Activated CD8-positive, alpha-beta T cell treated with anti-CD3 and anti-CD28 coated beads, Interleukin-2, amount 10 ng/mL, durations not matched to agents 7 days and 5 days (primary cell): ENCODE measurements at regions not wholly inside any gene's neighbourhood (a gene's known extent, or its start where the extent isn't known, plus 50 kb on each side); places are given as distances from the start of the nearest gene placed in this dataset.

Experiments used
- ATAC-seq: fragments of 150-1000 bp; cut with Tn5 transposase; one replicate; pipeline ENCODE4 v1.10.0; 2021; ENCODE audit warnings: moderate library complexity
- CTCF ChIA-PET: fragments of 350-600 bp; sonication (Branson Sonifier 250); formaldehyde crosslinking; loops from one replicate; lab custom pipeline; 2021; ENCODE audit warnings: antibody characterized with exemption; lab: Charles Lee
- POLR2A ChIA-PET: fragments of 350-600 bp; sonication (Branson Sonifier 250); formaldehyde crosslinking; loops from one replicate; lab custom pipeline; 2021; ENCODE audit warnings: antibody characterized with exemption; lab: Charles Lee
- DNase-seq: peaks from one replicate; pipeline ENCODE4 v3.0.0-alpha.2; 2020
- H3K27ac Mint-ChIP-seq: one replicate; pipeline ENCODE4 v1.8.0; 2021; ENCODE audit warnings: mild to moderate bottlenecking, mixed read lengths
- H3K27me3 Mint-ChIP-seq: one replicate; pipeline ENCODE4 v1.8.0; 2021; ENCODE audit warnings: low read depth, mixed read lengths
- H3K36me3 Mint-ChIP-seq: one replicate; pipeline ENCODE4 v1.8.0; 2021; ENCODE audit warnings: low read depth, mixed read lengths
- H3K4me1 Mint-ChIP-seq: one replicate; pipeline ENCODE4 v1.8.0; 2021; ENCODE audit warnings: low read depth, mixed read lengths
- H3K4me3 Mint-ChIP-seq: one replicate; pipeline ENCODE4 v1.8.0; 2021; ENCODE audit warnings: mild to moderate bottlenecking, mixed read lengths
- H3K9me3 Mint-ChIP-seq: one replicate; pipeline ENCODE4 v1.8.0; 2022; ENCODE audit warnings: mixed read lengths; ENCODE audit not compliant: insufficient read depth

DNA sequence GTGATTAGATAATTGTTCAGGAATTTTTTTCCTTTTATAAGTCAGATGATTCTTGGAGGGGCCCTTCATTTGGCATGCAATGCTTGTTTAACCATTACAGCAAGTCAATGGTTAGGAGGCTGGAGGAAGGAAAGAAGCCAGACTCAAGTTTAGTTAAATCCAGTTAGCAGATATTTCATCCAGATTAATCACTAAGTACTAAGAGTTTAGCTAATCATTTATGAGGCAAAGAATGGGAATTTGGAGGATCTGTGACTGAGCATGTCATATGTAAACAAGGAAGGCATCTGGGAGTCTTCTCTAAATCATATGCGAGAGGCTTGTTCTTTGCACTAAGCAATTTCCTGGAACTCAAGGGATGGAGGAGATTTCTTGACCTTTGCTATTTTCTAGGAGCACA, 145.3 kb upstream of the SGCD start:
- no peak for DNase-seq
- CTCF ChIA-PET = no interaction called here
- POLR2A ChIA-PET = no interaction called here
- Mint-ChIP-seq H3K9me3 (no peaks in the 10 kb centered on the region), H3K36me3 (no peaks in the 10 kb centered on the region), H3K4me3 (no peak overlapping the region), H3K4me1 (no peaks in the 10 kb centered on the region), H3K27me3 (no peaks in the 10 kb centered on the region), H3K27ac (no peak overlapping the region)
- ATAC-seq = no peak

DNA sequence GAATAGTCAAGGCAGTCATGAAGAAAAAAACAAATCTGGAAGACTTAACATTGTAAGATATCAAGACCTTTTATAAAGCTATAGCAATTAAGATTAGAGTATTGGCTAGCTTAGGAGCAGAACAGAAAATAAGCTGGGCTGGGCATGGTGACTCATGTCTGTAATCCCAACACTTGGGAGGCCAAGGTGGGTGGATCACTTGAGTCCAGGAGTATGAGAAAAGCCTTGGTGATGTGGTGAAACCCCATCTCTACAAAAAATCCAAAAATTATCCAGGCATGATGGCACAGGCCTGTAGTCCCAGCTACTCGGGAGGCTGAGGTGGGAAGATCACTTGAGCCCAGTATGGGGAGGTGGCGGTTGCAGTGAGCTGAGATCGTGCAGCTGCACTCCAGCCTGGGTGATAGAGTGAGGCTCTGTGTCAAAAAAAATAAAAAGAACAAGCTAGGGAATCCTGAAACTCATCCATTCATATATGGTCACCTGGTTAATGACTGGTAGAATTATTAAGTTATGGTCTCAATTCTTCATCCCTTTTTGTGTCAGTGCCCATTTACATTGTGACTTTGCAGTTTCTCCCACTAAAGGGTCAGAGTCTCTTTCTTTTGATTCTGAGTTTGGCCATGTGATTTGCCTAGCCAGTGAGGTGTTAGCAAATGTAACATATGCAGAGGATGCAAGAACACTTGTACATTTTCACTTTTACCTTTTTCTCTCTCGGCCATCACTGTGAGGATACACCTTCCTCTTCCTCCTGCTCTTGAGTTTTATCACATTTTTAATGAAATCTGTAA, 144.6 kb upstream of the SGCD start:
- DNase-seq (no peak), ATAC-seq (no peak)
- ChIA-PET CTCF (no interaction called here), POLR2A (no interaction called here)
- Mint-ChIP-seq H3K4me3 (no peak overlapping the region), H3K27me3 (peaks cover under 1% of the 10 kb centered on the region), H3K27ac (no peak overlapping the region), H3K36me3 (no peaks in the 10 kb centered on the region), H3K4me1 (no peaks in the 10 kb centered on the region), H3K9me3 (no peaks in the 10 kb centered on the region)

DNA sequence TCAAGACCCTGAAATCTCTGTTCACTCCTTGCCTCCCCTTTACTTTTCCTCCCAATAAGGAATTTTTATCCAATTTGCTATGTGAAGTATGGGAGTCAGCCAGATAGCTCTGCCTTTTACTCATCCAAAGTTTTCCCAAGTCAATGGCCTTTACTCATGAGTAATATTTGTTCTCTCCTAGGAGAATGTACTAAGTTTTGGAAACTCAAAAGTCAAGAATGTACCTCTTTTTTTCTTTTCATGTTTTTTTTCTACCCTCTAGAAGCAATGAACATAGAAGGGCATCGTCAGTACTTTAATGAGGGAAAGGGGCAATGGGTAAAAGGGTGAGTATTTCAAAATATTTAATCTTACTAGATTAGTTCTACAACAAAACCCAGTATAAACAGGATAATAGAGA, 140.2 kb upstream of the SGCD start:
- no peak overlapping the region for H3K27ac Mint-ChIP-seq
- H3K9me3 Mint-ChIP-seq = no peaks in the 10 kb centered on the region
- peaks cover 2% of the 10 kb centered on the region for H3K27me3 Mint-ChIP-seq
- no peaks in the 10 kb centered on the region for H3K36me3 Mint-ChIP-seq
- ATAC-seq (no peak), DNase-seq (no peak)
- POLR2A ChIA-PET = no interaction called here
- CTCF ChIA-PET = no interaction called here
- no peak overlapping the region for H3K4me3 Mint-ChIP-seq
- H3K4me1 Mint-ChIP-seq = no peaks in the 10 kb centered on the region

DNA sequence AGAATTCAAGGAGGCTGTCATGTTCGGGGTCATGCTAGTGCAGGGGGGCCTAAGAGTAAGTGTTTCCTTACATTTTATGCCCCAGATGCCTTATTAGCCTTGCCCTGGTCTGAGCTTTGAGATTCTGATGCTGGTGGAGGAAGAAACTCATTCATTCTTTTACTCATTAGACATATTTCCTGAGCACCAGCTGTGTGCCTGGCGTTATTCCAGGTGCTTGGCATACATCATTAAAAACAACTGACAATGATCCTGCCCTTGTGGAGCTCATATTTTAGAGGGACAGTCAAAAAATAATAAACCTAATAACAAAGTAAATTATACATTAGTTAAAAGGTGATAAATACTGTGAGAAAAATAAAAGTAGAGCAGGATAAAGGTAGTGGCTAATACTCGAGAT, 138.9 kb upstream of the SGCD start:
- no peak for DNase-seq
- Mint-ChIP-seq H3K9me3 (no peaks in the 10 kb centered on the region), H3K4me1 (no peaks in the 10 kb centered on the region), H3K27ac (no peak overlapping the region), H3K4me3 (no peak overlapping the region), H3K27me3 (peaks cover 2% of the 10 kb centered on the region), H3K36me3 (no peaks in the 10 kb centered on the region)
- no peak for ATAC-seq
- CTCF ChIA-PET = no interaction called here
- POLR2A ChIA-PET = no interaction called here

DNA sequence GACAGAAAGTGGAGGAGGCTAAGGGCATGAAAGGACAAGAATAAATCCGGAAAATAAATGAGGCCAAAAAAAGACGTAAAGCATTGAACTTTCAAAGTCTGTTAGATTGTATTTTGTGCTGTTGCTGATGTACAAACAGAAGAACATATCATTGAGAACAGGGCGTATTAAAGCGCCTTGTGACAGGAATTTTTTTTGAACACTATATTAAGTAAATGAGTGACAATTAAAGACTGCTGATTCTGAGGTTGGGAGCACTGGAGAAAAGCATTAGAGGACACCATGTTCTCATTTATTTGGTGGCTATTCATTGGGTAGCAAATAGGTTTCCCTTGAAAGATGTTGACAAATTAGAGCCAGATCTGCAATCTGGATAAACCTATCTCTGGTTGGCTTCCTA, 137.3 kb upstream of the SGCD start:
- Mint-ChIP-seq H3K27me3 (peaks cover 2% of the 10 kb centered on the region), H3K27ac (no peak overlapping the region), H3K36me3 (no peaks in the 10 kb centered on the region), H3K9me3 (no peaks in the 10 kb centered on the region), H3K4me1 (no peaks in the 10 kb centered on the region), H3K4me3 (no peak overlapping the region)
- ChIA-PET CTCF (no interaction called here), POLR2A (no interaction called here)
- DNase-seq (no peak), ATAC-seq (no peak)

DNA sequence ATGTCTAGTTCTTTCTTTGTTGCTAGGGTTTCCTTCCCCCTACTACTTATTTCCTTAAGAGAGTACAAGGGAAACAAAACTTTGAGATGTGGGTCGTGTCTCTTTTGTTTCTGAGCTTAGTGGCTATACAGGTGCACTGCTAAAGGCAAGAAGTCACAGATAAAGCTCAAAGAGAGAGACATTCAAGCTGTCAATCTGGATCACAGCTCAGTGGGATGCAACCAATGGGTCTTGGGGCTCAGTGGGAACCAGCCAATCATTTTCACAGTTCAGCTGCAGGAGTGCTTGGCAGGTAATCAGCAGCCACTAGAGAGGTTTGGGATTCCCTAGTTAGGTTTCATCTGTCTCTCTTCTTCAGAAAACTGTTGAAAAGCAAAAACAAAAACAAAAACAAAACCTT, 135.4 kb upstream of the SGCD start:
- CTCF ChIA-PET = no interaction called here
- Mint-ChIP-seq H3K9me3 (no peaks in the 10 kb centered on the region), H3K36me3 (no peaks in the 10 kb centered on the region), H3K4me1 (no peaks in the 10 kb centered on the region), H3K27me3 (peaks cover 2% of the 10 kb centered on the region), H3K27ac (no peak overlapping the region), H3K4me3 (no peak overlapping the region)
- POLR2A ChIA-PET = no interaction called here
- no peak for ATAC-seq
- no peak for DNase-seq

DNA sequence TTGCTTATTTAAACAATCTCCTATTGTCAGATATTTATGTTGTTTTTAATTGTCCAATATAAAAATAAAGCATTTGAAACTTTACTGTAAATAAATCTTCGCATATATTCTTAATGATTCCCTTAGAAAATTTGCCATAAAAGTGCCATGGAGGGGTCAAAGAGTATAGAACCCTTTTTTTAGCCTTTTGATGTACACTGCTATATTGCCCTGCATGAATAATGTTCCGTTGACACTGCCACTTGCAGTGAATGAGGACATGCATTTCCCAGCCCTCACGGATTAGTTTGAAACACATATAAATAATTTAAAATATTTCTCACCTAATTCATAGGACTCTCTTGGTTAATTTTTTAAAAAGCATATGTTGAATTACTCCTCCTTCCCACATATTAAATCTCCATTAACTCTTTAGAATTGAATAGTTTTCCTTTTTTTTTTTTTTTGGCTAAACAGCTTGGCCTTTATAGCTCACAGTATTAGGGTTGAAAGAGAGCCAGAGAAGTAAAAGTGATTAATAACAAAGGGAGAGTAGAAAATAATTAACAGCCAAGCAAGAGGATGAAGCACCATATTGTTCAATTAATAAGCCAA, 129.8 kb upstream of the SGCD start:
- CTCF ChIA-PET = no interaction called here

DNA sequence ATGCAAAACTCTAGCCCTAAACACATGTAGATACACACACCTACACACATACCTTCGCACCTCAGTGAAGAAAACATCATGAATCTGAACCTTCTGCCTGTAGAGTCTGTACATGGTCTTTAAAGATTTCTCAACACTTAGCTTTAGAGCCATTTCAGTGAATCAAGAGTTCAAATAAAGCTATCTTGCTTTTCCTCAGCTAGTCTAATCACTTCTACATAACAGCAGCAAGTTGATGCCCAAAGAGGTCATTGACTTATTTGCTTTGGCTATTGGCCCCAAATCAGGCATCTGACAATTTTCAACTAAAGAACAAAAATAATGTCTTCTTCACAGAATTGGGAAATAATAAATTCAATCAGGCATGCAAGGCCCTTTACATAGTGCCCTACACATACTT, 127.9 kb upstream of the SGCD start:
- ChIA-PET CTCF (no interaction called here), POLR2A (no interaction called here)
- Mint-ChIP-seq H3K9me3 (no peaks in the 10 kb centered on the region), H3K27ac (no peak overlapping the region), H3K4me1 (no peaks in the 10 kb centered on the region), H3K27me3 (no peaks in the 10 kb centered on the region), H3K4me3 (no peak overlapping the region), H3K36me3 (no peaks in the 10 kb centered on the region)
- no peak for DNase-seq
- no peak for ATAC-seq

More for the DNA sequence above, 129.8 kb upstream of the SGCD start:
- POLR2A ChIA-PET = no interaction called here
- DNase-seq = no peak
- H3K4me1 Mint-ChIP-seq = no peaks in the 10 kb centered on the region
- H3K27ac Mint-ChIP-seq = no peak overlapping the region
- no peaks in the 10 kb centered on the region for H3K36me3 Mint-ChIP-seq
- no peaks in the 10 kb centered on the region for H3K27me3 Mint-ChIP-seq
- H3K4me3 Mint-ChIP-seq = no peak overlapping the region
- no peaks in the 10 kb centered on the region for H3K9me3 Mint-ChIP-seq
- ATAC-seq = no peak

DNA sequence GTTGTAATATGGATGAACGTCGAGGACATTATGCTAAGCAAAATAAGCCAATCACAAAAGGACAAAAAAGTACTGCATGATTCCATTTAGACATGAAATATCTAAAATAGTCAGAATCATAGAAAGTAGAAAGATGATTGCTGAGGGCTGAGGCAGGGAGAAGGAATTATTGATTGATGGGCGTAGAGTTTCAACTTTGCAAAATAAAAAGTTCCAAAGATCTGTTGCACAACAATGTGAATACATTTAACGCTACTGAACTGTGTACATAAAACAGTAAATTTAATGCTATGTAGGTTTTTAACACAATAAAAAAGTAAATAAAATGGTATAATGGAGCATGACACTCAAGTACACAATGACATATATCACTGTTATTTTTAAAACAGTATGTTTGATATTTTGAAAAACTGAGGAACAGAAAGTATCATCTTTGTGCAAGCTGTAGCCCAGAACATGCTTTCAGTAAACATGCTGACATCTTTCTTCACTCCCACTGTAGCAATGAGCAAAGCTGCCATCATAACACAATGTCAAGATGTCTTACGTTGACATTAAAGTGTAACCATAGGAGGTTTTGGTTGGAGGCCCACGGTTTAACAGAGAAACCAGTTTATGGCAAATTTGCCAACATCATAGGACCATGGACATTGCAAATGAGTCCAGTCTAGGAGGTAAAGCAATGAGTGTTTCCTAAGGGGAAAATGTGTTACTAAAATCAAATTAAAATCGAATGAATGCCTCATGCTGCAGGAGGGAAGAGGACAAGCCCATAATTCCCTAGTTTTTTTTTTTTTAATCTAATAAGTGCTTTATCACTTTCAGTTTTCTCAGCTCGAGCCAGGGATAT, 125.8 kb upstream of the SGCD start:
- ChIA-PET CTCF (no interaction called here), POLR2A (no interaction called here)
- H3K27ac Mint-ChIP-seq = no peak overlapping the region
- no peak overlapping the region for H3K4me3 Mint-ChIP-seq
- DNase-seq (no peak), ATAC-seq (no peak)
- no peaks in the 10 kb centered on the region for H3K36me3 Mint-ChIP-seq
- no peaks in the 10 kb centered on the region for H3K27me3 Mint-ChIP-seq
- H3K9me3 Mint-ChIP-seq = no peaks in the 10 kb centered on the region
- H3K4me1 Mint-ChIP-seq = no peaks in the 10 kb centered on the region

DNA sequence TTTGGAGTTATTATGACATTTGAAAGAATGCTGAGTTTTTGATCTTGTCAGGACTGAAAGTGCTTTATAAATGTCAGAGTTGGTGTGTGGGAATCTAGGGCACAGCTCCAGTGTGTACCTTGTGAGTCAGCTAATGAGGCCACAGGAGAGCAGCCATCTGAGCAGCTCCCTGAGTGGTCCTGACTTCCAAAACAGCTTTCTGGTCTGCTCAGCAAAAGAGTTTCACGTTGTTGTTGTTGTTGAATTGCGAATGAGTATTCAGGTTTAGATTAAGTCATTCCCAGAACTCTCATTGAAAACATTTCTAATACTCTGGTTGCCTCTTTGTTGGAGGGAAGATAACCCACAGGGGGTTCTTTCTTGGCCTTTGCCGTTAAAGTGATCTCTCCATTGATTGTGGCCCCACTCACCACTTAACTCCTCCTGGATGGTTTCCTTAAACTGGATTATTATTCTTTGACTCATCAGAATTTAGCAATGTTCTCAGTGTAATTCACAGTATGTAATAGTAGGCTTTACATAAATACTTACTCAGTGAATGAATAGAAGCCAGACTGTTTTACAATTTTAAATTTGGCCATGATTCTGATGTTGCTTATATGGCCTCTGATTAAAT, 125.1 kb upstream of the SGCD start:
- CTCF ChIA-PET = no interaction called here
- H3K9me3 Mint-ChIP-seq = no peaks in the 10 kb centered on the region

DNA sequence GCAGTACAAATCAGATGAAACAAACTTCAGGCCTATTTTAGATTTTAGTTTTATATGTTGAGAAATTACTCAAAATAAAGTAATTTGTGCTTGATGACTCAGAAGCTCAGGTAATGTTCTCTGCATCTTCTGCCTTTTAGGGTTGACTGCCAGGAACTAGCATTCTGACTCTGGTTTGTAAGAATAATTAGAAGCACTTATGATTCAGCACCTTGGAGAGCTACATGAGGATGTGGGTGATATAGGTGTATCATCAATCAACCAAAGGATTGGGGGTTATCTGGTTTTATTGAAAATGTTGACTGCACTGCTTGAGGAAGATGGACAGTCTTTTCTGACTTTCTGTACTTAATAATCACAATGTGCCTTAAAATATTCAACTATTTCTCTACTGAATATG, 118.7 kb upstream of the SGCD start:
- H3K36me3 Mint-ChIP-seq = no peaks in the 10 kb centered on the region
- CTCF ChIA-PET = no interaction called here

More for the DNA sequence above, 125.1 kb upstream of the SGCD start:
- POLR2A ChIA-PET = no interaction called here
- no peak for ATAC-seq
- Mint-ChIP-seq H3K36me3 (no peaks in the 10 kb centered on the region), H3K27ac (no peak overlapping the region), H3K27me3 (no peaks in the 10 kb centered on the region), H3K4me1 (no peaks in the 10 kb centered on the region), H3K4me3 (no peak overlapping the region)
- no peak for DNase-seq

More for the DNA sequence above, 118.7 kb upstream of the SGCD start:
- Mint-ChIP-seq H3K27me3 (no peaks in the 10 kb centered on the region), H3K27ac (no peak overlapping the region), H3K9me3 (peaks cover 8% of the 10 kb centered on the region), H3K4me3 (no peak overlapping the region), H3K4me1 (no peaks in the 10 kb centered on the region)
- POLR2A ChIA-PET = no interaction called here
- ATAC-seq (no peak), DNase-seq (no peak)
